Cardiac muscle cell (in vitro differentiated cells and primary cell): ENCODE measurements at regions not wholly inside any gene's neighbourhood (a gene's known extent, or its start where the extent isn't known, plus 50 kb on each side); places are given as distances from the start of the nearest gene placed in this dataset.

ENCODE experiments used
- DNase-seq, 2 donors: peaks; one replicate each; pipeline versions ENCODE4 v3.0.0 to v3.0.0-alpha.2; 2010 to 2017; ENCODE audit warnings: low read depth in 1 of 2, low spot score in 1 of 2
- H3K27ac ChIP-seq: fragments of 200-600 bp; sonication (generic); 2 replicates; pipeline ENCODE4 v1.5.1; 2016
- H3K27me3 ChIP-seq: fragments of 200-600 bp; sonication (generic); 2 replicates; pipeline ENCODE4 v1.6.0; 2016; ENCODE audit warnings: control low read depth
- H3K36me3 ChIP-seq: fragments of 200-600 bp; sonication (generic); 2 replicates; pipeline ENCODE4 v1.5.1; 2016; ENCODE audit warnings: control low read depth
- H3K4me1 ChIP-seq: fragments of 200-600 bp; sonication (generic); 2 replicates; pipeline ENCODE4 v1.8.1; 2017; ENCODE audit warnings: low read depth, mild to moderate bottlenecking, mixed run types
- H3K4me3 ChIP-seq: fragments of 200-600 bp; sonication (generic); 2 replicates; pipeline ENCODE4 v1.5.1; 2016; ENCODE audit warnings: mild to moderate bottlenecking
- H3K9me3 ChIP-seq: fragments of 200-600 bp; sonication (generic); 2 replicates; pipeline ENCODE4 v1.5.1; 2017; ENCODE audit warnings: low read depth, mild to moderate bottlenecking, control low read depth
- CTCF ChIP-seq: IDR thresholded peaks from 2 replicates; pipeline ENCODE4 v1.5.1; 2012; ENCODE audit warnings: low read depth, mild to moderate bottlenecking, low read length

- H3K4me1 ChIP-seq, result peaks cover 35% of the 10 kb centered on the region
- peak overlapping the region; percentile 90 for H3K27ac ChIP-seq
- peak overlapping the region; percentile 19 for H3K4me3 ChIP-seq
- DNase-seq, result peak; percentile 79 to 85
- TF ChIP-seq CTCF, result no peak
- H3K27me3 ChIP-seq, result no peaks in the 10 kb centered on the region
- H3K9me3 ChIP-seq, result no peaks in the 10 kb centered on the region
- no peaks in the 10 kb centered on the region for H3K36me3 ChIP-seq
Observed at GRCh38 chr13:80132741-80133601, 208.0 kb downstream of the SPRY2 start.

GRCh38 chr13:80131204-80131603, 209.7 kb downstream of the SPRY2 start:
- peak; percentile 82 to 86 for DNase-seq
- no peaks in the 10 kb centered on the region for H3K27me3 ChIP-seq
- no peaks in the 10 kb centered on the region for H3K36me3 ChIP-seq
- no peak for TF ChIP-seq CTCF
- no peaks in the 10 kb centered on the region for H3K9me3 ChIP-seq
- peak overlapping the region; percentile 9 for H3K4me3 ChIP-seq
- peaks cover 38% of the 10 kb centered on the region for H3K4me1 ChIP-seq
- H3K27ac ChIP-seq, result peak overlapping the region; percentile 71

- H3K27ac ChIP-seq, result no peak overlapping the region
- H3K4me1 ChIP-seq, result peaks cover 10% of the 10 kb centered on the region
- no peak for DNase-seq
- no peaks in the 10 kb centered on the region for H3K9me3 ChIP-seq
- H3K36me3 ChIP-seq, result no peaks in the 10 kb centered on the region
- TF ChIP-seq CTCF, result no peak
- H3K4me3 ChIP-seq, result no peak overlapping the region
- H3K27me3 ChIP-seq, result no peaks in the 10 kb centered on the region
Observed at GRCh38 chr13:80126389-80127068, 214.4 kb downstream of the SPRY2 start.

- no peaks in the 10 kb centered on the region for H3K9me3 ChIP-seq
- no peak overlapping the region for H3K27ac ChIP-seq
- no peaks in the 10 kb centered on the region for H3K36me3 ChIP-seq
- no peaks in the 10 kb centered on the region for H3K27me3 ChIP-seq
- no peak for TF ChIP-seq CTCF
- peaks cover 3% of the 10 kb centered on the region for H3K4me1 ChIP-seq
- no peak overlapping the region for H3K4me3 ChIP-seq
- DNase-seq, result no peak
Observed at GRCh38 chr13:80123945-80124344, 217.0 kb downstream of the SPRY2 start.

- DNase-seq, result no peak
- H3K9me3 ChIP-seq, result no peaks in the 10 kb centered on the region
- H3K27ac ChIP-seq, result no peak overlapping the region
- H3K27me3 ChIP-seq, result no peaks in the 10 kb centered on the region
- TF ChIP-seq CTCF, result no peak
- H3K36me3 ChIP-seq, result no peaks in the 10 kb centered on the region
- H3K4me3 ChIP-seq, result no peak overlapping the region
- H3K4me1 ChIP-seq, result no peaks in the 10 kb centered on the region
Observed at GRCh38 chr13:80121038-80121437, 219.9 kb downstream of the SPRY2 start.
